Osteocyte (in vitro differentiated cells): ENCODE measurements at regions not wholly inside any gene's neighbourhood (a gene's known extent, or its start where the extent isn't known, plus 50 kb on each side); places are given as distances from the start of the nearest gene placed in this dataset.
A peak's percentile ranks its signal among the peaks of the same experiment; 100 is the strongest.

Experiments used
- DNase-seq: peaks from one replicate; pipeline ENCODE4 v3.0.0; 2021; ENCODE audit warnings: mixed read lengths; ENCODE audit not compliant: unreplicated experiment; ENCODE audit errors: extremely low spot score
- H3K27ac Mint-ChIP-seq: one replicate; pipeline ENCODE4 v1.8.0; 2021; ENCODE audit warnings: mild to moderate bottlenecking, mixed read lengths; ENCODE audit not compliant: unreplicated experiment
- H3K27me3 Mint-ChIP-seq: one replicate; pipeline ENCODE4 v1.8.0; 2021; ENCODE audit warnings: mixed read lengths; ENCODE audit not compliant: unreplicated experiment
- H3K36me3 Mint-ChIP-seq: one replicate; pipeline ENCODE4 v1.8.0; 2021; ENCODE audit warnings: mixed read lengths; ENCODE audit not compliant: unreplicated experiment
- H3K4me1 Mint-ChIP-seq: one replicate; pipeline ENCODE4 v1.8.0; 2021; ENCODE audit warnings: mixed read lengths; ENCODE audit not compliant: unreplicated experiment
- H3K4me3 Mint-ChIP-seq: one replicate; pipeline ENCODE4 v1.8.0; 2021; ENCODE audit warnings: mild to moderate bottlenecking, moderate library complexity, mixed read lengths; ENCODE audit not compliant: unreplicated experiment
- H3K9me3 Mint-ChIP-seq: one replicate; pipeline ENCODE4 v1.8.0; 2021; ENCODE audit warnings: mixed read lengths; ENCODE audit not compliant: unreplicated experiment
- CTCF ChIP-seq: fragments of 200-600 bp; sonication (generic); IDR thresholded peaks from 2 replicates; pipeline ENCODE4 v1.5.0; 2021; ENCODE audit warnings: antibody characterized with exemption, mild to moderate bottlenecking, moderate library complexity

GRCh38 chr4:15295421-15296162, 132.2 kb upstream of the C1QTNF7 start:
- no peak overlapping the region for H3K27ac Mint-ChIP-seq
- H3K4me3 Mint-ChIP-seq: no peak overlapping the region
- no peaks in the 10 kb centered on the region for H3K36me3 Mint-ChIP-seq
- peaks cover 16% of the 10 kb centered on the region for H3K27me3 Mint-ChIP-seq
- no peak for DNase-seq
- TF ChIP-seq CTCF: no peak
- peaks cover 8% of the 10 kb centered on the region for H3K4me1 Mint-ChIP-seq
- no peaks in the 10 kb centered on the region for H3K9me3 Mint-ChIP-seq

- H3K36me3 Mint-ChIP-seq: no peaks in the 10 kb centered on the region
- no peak overlapping the region for H3K27ac Mint-ChIP-seq
- no peak overlapping the region for H3K4me3 Mint-ChIP-seq
- peaks cover 9% of the 10 kb centered on the region for H3K27me3 Mint-ChIP-seq
- H3K9me3 Mint-ChIP-seq: peaks cover 7% of the 10 kb centered on the region
- peaks cover 8% of the 10 kb centered on the region for H3K4me1 Mint-ChIP-seq
- no peak for TF ChIP-seq CTCF
- no peak for DNase-seq
Observed at GRCh38 chr4:15297344-15297743, 130.5 kb upstream of the C1QTNF7 start.

GRCh38 chr4:15299627-15300026, 128.2 kb upstream of the C1QTNF7 start:
- Mint-ChIP-seq H3K4me3 (no peak overlapping the region), H3K27me3 (peaks cover 2% of the 10 kb centered on the region), H3K9me3 (peaks cover 7% of the 10 kb centered on the region), H3K36me3 (no peaks in the 10 kb centered on the region), H3K27ac (no peak overlapping the region), H3K4me1 (peaks cover 22% of the 10 kb centered on the region)
- DNase-seq: no peak
- TF ChIP-seq CTCF: no peak

- Mint-ChIP-seq H3K36me3 (no peaks in the 10 kb centered on the region), H3K4me3 (no peak overlapping the region), H3K9me3 (peaks cover 7% of the 10 kb centered on the region), H3K27me3 (peaks cover 2% of the 10 kb centered on the region), H3K4me1 (peaks cover 19% of the 10 kb centered on the region), H3K27ac (peak overlapping the region; percentile 42)
- TF ChIP-seq CTCF: no peak
- no peak for DNase-seq
Observed at GRCh38 chr4:15303052-15303641, 124.7 kb upstream of the C1QTNF7 start.

- H3K4me1 Mint-ChIP-seq: peaks cover 7% of the 10 kb centered on the region
- no peak overlapping the region for H3K27ac Mint-ChIP-seq
- no peaks in the 10 kb centered on the region for H3K36me3 Mint-ChIP-seq
- no peak for DNase-seq
- no peaks in the 10 kb centered on the region for H3K9me3 Mint-ChIP-seq
- no peak overlapping the region for H3K4me3 Mint-ChIP-seq
- peaks cover 10% of the 10 kb centered on the region for H3K27me3 Mint-ChIP-seq
- no peak for TF ChIP-seq CTCF
Observed at GRCh38 chr4:15314974-15315373, 112.9 kb upstream of the C1QTNF7 start.
